ENCODE measurements at regions not wholly inside any gene's neighbourhood (a gene's known extent, or its start where the extent isn't known, plus 50 kb on each side); places are given as distances from the start of the nearest gene placed in this dataset.

DNA sequence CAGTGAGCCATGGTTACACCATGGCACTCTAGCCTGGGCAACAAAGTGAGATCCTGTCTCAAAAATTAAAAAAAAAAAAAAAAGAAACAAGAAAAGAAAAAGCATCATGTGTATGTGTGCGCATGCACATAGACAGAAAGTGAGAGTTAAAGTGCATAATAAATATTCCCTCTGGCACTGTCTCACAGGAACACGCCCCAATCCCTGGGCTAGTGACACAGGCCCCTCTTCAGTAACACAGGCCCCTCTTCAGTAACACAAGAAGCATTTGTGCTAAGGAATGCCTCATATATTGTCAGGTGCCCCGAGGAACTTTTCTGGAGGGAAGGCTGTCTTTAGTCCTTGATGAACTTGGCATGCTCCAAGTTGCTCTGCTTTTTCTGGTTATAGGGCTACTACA lies 57.5 kb downstream of the RPL27A start:
- no peak for DNase-seq

DNA sequence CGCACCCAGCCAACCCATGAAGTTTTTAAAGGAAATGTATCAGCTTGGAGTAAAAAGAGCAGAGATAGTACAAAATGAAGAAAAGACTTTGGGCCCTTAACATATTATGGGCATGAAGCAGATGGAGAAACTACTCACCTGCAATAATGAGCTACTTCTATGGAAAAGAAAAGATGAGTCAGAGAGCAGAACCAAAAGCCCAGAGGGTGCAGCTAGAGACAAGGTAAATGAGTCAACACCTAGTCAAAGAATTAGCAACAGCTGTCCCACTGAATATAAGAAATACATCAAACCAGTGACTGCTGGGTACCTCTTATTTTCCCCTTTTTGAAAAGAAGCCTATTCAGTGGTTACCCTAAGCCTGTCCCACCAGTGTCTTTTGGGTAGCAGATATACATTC lies 61.8 kb downstream of the RPL27A start:
- no peak for DNase-seq

DNA sequence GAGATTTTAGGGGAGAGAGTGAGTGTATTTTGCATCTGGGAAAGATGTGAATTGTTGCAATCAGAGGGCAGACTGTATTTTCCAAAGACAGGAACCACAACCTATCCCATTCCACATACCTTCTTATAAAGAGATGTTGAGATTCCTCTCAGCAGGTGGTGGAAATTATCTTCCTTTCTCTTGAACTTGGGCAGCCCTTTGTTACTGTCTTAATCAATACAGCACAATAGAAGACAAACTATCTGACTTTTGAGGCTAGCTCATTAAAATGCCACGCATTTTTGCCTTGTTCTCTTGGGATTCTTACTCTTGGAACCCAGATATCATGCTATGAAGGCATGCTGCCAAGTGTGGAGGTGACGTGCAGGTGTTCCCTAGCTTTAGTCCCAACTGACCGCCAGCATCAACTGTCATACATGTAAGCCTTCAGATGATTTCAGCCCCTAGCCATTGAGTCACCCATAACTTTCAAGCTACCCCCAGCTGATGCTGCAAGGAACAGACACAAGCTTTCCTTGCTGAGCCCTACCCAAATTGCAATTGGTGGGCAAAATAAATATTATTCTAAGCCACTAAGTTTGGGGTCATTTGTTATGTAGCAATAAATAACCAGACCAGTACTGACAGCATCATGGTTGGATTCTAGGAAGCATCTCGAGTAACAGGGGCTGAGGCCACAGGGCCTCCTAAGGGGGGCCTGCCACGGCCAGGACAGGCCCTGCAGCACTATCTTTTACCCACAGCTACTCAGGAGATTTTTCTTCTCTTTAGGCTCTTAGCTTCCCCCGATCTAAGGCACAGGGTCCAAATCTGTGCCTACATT lies 63.0 kb downstream of the RPL27A start:
- no peak for DNase-seq

DNA sequence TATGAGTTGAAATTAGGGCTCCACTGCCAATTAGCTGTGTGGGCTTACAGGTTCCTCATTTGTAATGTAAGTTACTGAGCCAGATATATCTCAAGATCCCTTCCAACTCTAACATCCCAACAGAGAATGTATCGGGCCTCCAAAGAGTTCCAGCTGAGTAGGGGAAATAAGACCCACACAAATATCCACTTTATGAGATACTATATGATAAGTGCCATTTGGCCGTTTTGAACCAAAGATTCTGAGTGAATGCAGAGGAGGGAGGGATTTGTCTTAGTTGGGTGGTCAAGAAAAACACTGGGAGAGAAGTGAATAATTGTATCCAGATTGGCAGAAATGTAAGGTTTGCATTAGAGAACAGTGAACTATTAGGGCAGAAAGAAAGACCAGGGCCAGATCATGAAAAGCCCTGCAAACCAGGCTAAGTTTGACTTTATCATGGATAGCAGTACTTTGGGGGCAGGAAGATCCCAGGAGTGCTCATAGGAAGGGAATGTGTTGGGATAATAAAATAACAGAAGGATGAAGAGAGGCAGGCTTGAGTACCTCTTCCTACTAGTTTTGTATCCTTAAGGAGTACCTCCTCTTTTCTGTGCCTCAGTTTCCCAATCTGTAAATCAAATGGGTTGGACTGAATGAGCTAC lies 63.9 kb downstream of the RPL27A start:
- no peak for DNase-seq

DNA sequence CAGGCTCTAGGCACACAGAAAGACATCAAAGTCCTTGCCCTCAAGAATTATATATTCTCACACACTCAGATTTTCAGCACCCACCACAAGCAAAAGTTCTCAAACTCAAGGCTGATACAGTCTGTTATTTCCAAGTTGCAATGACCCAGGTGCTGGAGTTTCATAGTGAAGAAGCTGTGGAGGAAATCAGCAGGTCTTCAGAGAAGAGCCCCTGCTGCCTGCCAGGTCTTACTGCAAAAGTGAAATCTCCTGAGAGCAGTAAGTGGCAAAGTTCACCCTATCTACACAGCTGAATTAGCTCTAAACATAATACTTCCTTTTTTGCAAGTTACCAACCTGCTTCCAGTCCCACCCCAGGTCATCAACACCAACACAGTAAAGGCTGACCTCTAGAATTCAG lies 64.6 kb downstream of the RPL27A start:
- no peak for DNase-seq

DNA sequence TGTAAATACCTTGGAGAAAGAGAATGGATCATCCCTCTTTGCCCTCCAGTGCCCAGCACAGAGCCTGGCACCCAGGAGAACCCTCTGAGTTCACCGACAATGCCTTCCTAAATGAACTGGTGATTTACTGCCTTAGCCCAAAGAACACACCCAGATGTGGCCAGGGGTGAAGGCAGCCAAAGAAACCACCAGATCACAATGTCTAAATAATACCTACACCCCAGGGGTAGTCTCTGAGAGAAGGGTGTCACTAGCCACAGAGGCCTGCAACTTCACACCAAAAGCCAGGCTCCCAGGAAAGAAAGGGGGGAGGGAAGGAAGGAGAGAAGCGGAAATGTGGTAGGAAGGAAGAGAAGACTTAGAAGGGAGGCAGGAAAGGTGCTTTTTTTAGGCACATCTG lies 65.7 kb downstream of the RPL27A start:
- DNase-seq = no peak

DNA sequence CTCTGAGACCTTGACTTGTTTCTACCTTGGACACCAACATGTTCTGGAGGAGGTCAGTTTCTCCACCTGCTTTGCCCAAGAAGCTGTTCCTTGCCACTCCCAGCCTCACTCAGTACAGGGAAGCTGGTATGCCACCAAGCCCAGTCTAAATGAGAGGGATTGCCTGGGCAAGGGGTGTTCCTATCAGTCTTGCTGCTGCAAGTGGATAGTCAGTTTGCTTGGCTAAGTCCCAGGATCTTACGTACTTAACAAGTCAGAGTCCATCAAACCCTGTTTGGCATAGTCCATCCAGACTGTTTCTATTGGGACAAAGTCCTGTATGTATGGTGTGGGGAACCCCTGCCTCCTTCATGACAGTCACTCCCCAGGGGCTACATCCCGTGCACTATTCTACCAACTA lies 66.6 kb downstream of the RPL27A start:
- no peak for DNase-seq

DNA sequence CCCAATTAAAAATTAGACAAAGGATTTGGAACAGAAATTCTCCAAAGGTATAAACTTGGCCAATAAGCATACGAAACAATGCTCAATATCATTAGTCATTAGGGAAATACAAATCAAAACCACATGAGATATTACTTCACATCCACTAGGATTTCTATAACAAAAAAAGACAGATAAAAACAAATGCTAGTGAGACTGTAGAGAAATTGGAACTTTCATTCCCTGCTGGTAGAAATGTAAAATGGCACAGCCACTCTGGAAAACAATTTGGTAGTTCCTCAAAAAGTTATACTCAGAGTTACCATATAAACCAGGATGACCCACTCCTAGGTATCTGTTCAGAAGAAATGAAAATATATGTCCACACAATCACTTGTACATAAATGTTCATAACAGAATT lies 71.6 kb downstream of the RPL27A start:
- no peak for DNase-seq

DNA sequence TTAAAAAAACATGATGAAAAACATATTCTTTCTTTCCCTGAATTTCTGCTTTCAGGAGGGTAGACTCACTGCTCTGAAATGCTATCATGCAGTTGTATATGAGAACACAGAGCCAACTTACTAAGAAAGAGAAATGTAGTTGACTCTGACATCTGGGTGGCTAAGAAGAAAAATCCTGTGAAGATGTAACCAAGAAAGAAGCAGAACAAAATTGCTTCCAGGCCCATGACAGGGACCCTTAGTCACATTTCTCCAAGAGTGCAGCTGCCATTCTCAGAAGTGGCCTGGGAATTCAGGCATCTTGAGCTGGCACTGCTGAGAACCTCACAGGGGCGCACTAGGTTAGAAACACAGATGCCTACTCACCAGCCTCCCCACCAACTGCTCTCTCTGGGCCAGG lies 73.6 kb downstream of the RPL27A start:
- no peak for DNase-seq

DNA sequence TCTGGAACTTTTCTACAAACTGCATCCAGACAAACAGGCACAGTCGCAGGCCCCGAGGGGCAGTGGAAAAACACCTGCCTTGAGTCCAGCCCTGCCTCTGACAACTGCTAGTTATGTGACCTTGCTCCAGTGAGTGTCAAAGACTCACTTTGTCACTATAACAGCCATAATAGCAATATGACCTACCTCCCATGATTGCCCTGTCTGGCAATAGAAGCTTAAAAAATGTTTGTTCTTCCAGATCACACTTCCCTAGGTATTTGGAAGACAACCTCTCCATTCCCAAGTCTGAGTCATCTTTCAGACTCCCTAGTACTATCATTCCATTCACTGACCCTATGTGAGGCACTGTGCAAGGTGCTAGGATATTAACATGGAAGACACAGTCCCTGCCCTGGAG lies 74.5 kb downstream of the RPL27A start:
- no peak for DNase-seq

DNA sequence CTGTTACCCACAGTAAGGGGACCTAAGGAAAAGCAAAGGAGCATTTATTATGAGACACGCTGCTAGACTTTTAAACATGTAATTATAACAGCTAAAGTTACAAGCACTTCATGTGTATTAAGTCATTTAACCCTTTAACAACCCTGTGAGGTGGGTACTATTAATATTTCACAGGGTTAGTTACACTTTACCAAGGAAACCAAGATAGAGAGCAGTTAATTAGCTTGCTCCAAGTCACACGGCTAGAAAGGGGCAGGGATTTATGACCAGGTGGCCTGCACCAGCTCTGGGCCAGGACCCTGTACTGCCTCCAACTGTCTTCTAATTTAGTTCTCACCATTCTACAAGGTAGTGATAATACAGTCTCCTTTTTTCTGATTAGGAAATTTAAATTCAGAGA lies 74.9 kb downstream of the RPL27A start:
- DNase-seq = no peak

DNA sequence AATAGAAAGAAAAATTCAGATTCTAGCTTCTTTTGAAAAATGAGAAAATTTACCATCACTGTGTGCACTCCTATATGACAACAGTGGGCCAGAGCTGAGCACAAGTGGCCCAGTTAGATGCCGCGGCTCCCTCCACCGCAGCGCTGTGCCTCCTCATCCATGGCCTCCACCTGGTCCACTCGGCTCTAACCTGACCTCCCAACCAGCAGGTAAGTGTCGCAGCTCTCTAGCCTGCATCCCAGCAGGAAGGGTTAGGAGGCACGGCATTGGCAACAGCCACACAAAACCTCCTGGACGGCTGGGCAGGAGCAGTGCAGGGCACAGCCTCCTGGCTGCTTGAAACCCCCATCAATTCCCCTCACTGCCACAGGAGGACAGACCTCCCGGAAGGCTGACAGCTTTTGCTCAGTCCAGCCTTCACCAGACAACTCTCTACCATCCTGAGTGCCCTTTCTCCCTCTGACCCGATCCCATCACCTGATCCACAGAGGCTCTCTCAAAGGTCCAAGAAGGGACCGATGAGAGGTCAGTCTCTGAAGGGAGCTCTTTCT lies 76.1 kb downstream of the RPL27A start:
- DNase-seq = no peak

DNA sequence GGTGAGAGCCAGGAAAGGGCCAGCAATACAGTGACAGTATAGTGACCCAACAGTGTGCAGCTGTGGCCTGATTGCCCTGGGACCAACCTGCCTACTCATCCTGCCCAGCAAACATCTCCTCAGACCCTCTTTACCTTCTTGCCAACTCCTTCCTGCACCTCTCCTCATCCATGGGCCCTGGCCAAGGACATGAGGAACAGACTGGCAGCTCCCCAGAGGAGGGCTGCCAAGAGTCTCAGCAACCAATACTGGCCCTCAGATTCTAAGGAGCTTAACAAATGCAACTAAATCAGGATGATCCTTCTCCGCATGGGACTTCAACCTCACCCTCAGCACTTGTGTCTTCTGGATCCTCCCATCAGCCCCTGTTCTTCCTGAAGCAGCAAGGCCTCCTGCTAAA lies 77.0 kb downstream of the RPL27A start:
- no peak for DNase-seq

DNA sequence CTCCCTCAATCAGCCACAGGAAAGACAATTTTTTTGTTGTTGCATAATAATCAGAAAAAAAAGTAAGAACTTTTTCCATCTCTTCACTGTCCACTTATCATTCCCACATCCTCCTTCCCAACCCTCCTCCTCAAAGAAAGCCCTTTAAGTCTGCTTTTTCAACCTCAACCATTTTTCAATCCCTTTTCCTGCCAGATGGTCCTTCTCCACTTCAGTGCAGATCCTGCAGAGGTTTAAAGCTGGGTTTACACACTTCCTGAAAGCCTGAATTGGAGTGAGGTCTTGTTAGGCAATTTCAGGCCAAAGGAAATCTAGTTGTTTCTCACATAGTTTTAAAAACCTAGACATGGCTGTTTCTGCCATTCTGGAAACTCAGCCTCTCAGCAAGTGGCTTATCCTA lies 78.3 kb downstream of the RPL27A start:
- DNase-seq = no peak

DNA sequence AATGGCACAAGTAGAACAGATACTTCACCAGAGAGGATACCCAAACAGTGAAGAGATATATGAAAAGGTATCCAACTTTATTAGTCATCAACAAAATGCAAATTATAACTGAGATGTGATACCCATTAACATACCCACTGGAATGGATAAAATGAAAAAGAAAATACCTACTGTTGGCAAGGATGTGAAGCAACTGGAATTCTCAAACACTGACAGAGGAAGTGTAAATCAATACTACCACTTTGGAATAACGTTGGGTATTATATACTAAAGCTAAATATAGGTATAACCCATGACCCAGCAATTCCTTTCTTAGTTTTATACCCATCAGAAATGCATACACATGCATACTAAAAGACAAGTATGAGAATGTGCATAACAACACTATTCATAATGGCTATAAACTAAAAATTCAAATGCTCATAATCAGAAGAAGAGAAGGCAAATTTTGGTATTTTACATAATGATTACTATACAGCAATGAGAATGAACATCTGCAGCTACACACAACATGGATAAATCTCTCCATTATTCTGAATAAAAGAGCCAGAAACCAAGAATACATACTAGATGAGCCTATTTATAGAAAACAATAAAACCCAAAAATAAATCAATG lies 80.6 kb downstream of the RPL27A start:
- no peak for DNase-seq

DNA sequence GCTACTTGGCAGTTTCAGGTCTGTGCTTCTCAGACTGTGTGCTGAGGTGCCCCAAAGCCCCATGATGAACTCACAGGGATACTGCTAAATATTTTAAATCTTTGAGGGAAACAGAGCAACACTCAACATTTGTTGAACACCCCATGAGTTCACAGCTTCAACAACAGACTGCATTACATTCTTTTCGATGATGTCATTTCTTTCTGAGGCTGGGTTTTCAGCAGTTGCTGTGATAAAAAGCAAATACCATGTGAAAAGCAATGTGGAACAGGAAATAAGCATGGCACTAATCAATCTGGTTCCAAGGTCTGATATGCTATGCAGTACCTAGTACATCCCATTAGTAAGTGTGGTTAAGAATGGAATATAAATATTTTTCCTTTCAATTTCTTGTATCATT lies 82.7 kb downstream of the RPL27A start:
- DNase-seq = no peak

DNA sequence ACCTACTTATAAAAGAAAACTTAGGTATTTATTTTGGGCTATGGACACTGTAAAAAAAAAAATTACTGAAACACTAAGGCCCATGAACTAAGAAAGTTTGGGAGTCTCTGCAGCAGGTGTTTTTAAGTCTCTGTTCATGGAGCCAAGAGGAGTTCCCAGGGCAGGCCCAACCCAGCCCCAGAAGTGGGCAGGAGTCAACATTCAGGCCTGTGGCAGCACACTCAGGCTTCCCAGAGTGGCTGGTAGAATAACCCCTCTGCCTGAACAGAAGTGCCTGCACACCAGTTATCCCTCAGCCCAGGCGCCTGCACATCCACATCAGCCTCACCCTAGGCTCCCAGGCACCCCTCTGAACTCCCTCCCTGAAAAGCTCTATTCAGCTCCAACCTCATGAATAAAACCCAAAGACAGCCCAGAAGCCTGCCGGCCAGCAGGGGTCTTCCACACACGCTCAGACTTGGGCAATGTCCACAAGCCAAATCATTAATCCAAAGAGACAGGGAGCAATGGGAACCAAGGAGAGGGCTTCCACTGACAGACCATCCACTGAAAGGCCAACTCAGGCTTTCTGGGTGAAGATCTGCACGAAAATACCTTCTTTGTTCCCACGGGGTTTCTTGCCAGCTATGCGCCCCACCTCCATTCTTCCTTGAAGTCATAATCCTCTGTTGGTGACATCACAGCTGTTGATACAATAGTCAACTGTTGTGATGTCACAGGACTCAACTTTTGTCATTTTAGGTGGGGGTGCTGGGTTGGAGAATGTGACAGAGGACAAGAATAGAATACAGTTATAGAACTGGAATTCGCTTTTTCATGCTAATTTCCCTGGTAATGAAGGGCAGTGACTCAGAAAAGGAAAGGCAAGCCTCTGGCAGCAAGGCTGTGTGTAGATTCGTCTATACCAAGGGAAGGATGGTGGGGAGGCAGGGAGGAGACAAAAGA lies 83.7 kb downstream of the RPL27A start:
- no peak for DNase-seq

DNA sequence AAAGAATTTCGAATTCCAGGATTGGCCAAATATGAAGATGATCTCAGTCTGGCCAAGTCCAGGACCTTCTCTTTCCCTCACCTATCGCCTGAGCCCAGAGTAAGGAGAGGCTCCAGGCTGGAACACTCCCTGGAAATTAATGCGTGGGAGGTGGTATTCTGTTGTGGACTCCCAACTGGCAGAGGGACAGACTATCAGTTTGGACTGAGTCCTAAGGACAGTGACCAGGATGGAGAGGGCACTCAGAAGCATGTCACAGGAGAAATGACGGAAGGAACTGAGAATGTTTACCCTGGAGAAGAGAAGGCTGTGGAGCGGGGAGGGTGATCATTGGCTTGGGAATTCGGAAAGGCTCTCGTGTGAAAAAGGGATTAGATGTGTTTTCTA lies 84.4 kb downstream of the RPL27A start:
- no peak for DNase-seq

DNA sequence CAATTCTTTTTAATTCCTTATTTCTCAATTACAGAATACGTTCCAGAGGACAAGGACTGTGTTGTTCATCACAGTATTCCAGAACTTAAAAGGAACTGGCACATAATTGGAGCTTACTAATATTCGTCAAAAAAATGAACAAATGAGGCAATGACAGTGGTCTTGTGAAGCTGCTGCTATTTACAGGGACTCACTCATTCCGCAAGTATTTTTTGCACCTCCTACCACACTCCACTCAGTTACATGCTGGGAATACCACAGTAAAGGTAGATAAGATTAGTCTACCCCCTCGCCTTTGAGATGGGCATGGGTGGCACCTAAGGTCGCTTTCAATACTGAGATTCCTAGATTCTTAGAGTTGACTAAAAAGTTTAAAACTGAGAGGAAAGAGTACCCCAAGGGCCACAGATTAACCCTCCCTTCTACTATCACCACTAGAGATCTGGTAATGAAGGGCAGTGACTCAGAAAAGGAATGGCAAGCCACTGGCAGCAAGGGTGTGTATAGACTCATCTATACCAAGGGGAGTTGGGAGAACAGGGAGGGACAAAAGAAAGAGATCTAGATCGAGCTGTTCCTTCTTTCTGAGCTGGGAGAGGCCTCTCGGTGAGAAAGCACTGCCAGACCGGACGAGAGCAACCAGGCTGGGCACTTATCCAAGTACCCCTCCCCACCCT lies 85.0 kb downstream of the RPL27A start:
- no peak for DNase-seq

DNA sequence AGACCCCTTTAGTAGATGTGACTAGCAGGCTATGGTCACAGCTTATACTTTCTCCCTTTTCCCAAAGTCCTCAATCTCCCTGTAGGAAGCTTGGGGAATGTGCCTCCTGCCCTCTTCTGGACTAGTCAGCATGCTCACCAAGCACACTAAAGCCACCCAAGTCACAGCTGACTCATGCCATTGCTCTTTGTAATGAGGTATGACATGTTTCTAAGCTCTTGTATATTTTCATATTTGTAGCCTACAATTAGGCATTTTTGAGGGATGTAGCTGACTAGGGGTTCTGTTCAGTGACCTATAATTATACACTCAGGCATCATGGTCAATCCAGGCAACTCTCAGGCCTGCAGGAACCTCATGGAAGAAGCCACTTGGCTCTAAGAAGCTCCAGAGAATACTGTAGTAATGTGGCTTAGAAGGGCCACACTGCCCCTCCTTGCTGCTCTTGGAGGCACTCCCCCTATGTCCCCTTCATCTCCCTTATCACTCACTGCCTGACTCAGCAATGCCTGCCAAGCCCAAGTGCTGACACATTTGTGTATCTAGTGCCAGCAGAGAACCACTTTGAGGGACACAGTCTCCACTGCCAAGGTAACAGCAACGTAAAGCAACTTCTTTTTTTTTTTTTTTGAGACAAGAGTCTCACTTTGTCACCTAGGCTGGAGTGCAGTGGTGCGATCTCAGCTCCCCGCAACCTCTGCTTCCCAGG lies 86.2 kb downstream of the RPL27A start:
- DNase-seq = no peak
